ENCODE measurements at regions not wholly inside any gene's neighbourhood (a gene's known extent, or its start where the extent isn't known, plus 50 kb on each side); places are given as distances from the start of the nearest gene placed in this dataset.

- TF ChIP-seq CTCF (IDR thresholded peaks at IDR 0.05) = no peak
- no peak for TF ChIP-seq POLR2A (IDR thresholded peaks at IDR 0.05; ENCODE audit: low read depth)
- no peak for TF ChIP-seq POLR2AphosphoS5 (IDR thresholded peaks at IDR 0.05)
- no peak for TF ChIP-seq EP300 (IDR thresholded peaks at IDR 0.05)
These were observed 69.7 kb downstream of the RFPL4B start for GRCh38 chr6:112416866-112417265.
